GM18517 (cell line): ENCODE measurements at regions not wholly inside any gene's neighbourhood (a gene's known extent, or its start where the extent isn't known, plus 50 kb on each side); places are given as distances from the start of the nearest gene placed in this dataset.
"Not testable (repeated sequence)": the region's sequence is repeated elsewhere in the genome, so short reads cannot be mapped to it uniquely, and the experiment has no call there.

ENCODE experiments used
- ATAC-seq: cut with Tn5 transposase; IDR thresholded peaks from one replicate; pipeline ENCODE4 v1.9.1; 2021; ENCODE audit warnings: mild to moderate bottlenecking, moderate library complexity; ENCODE audit not compliant: unreplicated experiment

DNA sequence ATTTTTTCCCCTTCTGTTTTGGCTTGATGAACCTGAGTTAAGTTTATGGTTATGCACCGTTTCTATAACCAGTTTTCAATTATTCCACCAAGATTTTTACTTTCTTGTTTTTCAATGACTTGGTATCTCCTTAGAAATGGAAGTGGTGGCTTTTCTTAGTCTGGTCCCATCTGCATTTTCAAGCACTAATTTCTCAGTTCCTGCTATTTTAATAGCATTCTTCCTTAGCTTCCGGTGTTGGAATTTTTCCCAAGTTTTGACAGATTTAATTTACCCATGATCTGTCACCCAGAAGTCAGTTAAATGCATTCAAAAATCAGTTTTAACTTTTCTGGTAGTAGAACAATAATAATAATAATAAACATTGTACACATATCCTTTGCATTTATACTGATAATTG, 184.6 kb upstream of the OLFM3 start:
- ATAC-seq: no peak

DNA sequence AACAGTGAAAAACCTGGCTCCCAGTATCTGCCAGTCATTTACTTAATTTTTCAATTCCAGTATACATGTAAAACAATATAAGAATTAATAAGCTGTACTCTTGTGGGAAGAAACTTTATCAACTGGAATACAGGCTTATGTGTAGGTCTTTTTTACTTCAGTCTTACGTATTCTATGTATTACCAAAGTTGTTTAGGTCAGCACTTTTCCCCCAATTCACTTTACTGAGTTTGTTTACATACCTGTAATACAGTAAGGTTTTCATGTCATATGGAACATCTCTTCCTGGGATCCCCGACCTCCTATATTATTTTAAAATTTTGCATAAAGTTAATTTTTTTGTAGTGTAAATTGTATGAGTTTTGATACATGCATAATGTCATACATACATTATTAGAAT, 181.8 kb upstream of the OLFM3 start:
- ATAC-seq: no peak

DNA sequence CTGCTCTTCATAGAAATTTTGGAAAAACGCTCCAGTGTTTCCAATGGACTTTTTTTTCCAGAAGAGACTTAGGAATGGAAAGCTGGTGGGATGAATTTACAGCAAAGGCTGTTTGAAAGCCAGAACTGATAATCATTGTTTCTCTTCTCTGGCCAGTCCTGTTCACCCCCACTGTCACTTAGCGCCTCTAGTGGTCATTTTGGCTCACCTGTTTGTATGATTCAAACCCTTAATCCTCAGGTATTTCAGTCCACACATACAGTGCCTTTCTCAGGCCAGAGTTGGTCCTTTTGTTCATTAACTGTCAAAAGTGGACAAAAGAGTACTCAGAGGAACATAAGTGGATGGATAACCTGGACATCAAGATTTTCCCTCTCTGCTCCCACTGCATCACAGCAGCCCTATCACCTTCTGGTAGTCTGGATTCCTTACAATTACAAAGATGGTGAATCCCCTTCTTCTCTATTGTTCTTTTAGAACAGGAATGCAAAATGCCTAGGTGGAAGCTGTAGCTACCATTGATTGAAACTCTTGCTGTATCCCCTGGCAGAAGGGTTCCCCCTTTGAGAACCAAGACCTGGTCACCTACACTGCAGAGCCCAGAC, 177.6 kb upstream of the OLFM3 start:
- ATAC-seq: peak; percentile 78

DNA sequence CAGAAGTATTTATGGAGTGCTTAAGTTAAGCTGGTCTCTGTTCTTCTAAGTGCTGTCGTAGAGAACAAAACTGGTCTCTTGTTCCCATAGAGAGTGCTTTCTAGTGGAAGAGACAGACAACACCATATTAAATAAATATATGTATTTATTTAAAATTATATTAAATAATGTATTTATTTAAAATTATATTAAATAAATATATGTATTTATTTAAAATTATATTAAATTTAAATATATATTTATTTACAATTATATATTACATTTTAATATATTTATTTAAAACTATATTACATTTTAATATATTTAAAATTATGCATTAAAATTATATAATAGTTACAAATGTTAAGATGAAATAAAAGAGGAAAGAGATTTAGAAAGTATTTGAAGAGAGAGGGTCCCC, 175.5 kb upstream of the OLFM3 start:
- no peak for ATAC-seq

DNA sequence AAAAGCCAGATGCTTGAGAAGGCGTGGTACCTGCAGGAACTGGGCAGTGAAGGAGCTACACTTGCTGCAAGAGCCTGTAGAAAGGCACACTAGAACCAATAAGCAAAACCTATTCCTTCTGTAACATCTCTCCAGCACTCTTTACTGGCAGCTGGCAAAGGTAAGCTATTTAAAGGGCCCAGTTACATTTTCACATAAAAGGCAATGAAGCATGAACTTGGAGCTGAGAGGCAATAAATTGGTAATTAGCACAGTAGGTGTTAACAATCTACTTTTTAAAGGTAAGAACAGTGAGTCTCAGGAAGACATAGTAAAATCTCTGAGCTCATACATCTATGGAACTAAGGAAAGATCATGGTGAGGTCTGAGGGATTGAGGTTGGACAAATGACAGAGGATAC, 167.1 kb upstream of the OLFM3 start:
- ATAC-seq: no peak

DNA sequence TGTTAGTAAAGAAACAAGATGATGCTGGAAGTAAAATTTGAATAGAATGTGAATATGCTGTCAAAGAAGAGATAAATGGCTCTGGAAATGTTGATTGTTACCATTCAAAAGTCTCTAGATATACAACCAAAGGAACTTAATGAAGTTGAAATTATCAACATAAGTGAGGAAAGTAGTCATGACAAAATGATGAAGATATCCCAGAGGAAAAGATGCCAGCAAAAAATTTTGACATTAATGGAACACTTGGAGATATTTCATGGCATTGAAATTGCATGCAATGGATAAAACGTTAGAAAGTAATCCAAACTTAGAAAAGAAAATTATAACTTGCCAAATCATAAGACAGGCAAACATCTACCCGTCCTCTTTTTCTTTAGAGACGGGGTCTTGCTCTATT, 154.5 kb upstream of the OLFM3 start:
- no peak for ATAC-seq

DNA sequence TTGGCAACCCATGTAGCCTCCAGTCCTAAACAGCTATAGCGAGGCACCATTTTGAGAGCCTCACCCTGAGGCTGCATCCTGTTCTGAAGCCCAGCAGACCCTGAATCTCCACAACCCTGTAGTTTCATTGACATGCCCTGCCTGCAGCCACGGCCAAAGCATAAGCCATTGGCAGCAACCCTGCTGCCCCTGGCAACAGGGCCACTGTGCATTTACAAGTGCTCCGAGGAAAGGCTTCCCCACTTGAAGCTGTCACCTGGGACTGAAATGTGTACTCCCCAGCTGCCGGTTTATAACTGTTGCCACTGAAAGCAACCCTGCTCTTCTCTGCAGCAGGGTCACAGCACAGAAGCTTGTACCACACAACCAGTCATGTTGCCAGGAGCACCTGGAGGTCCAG, 124.2 kb upstream of the OLFM3 start:
- no peak for ATAC-seq

DNA sequence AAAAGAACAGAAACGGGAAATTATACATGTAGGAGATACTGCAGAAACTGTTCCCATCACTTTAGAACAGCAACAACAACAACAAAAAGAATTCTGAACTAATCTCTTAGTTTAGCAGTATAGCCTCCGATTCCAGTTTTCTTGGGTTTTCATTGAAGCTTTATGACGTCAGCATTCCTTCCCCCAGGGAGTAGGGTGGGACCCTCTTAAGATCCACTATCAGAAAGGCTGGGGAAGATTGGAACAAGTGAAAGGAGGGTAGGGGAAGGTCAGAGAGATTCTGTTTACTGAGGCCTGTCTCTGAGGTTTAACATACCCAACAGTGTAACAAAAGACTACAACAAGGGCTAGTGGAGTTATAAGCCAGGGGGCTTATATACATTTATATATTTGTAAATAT, 121.4 kb upstream of the OLFM3 start:
- no peak for ATAC-seq

DNA sequence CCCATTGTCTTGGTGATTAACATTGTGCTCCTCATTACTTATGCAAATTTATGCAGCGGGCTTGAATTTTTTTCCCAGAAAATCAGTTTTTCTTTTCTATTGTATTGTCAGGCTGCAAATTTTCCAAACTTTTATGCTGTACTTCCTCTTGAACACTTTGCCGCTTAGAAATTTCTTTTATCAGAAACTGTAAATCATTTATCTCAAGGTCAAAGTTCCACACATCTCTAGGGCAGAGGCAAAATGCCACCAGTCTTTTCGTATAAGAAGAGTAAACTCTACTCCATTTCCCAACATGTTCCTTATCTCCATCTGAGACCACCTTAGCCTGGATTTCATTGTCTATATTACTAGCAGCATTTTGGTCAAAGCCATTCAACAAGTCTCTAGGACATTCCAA, 113.9 kb upstream of the OLFM3 start:
- ATAC-seq: no peak

DNA sequence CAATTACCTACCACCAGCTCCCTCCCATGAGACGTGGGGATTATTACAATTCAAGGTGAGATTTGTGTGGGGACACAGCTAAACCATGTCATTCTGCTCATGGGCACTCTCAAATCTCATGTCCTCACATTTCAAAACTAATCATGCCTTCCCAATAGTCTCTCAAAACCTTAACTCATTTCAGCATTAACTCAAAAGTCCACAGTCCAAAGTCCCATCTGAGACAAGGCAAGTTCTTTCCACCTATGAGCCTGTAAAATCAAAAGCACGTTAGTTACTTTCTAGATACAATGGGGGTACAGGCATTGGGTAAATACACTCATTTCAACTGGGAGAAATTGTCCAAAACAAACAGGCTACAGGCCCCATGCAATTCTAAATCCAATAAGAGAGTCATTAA, 112.8 kb upstream of the OLFM3 start:
- ATAC-seq: not testable (repeated sequence)

DNA sequence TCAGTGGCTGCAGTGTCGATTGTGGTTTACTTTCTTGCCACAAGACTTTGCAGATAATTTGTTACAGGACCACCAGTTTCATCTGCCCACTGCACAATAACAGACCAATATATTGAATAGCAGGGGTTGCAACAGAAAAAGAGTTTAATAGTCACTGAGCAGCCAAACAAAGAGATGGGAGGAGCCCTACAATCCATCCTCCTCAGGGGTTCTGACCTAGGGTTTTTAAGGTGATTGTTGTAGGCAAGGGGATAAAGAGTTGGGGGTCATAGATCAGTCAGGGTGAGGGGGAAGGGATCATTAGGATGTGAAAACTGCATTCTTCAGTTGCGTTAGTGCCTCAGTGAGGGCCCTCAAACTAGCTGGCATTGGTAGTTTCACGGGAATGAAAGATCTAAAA, 110.7 kb upstream of the OLFM3 start:
- no peak for ATAC-seq

DNA sequence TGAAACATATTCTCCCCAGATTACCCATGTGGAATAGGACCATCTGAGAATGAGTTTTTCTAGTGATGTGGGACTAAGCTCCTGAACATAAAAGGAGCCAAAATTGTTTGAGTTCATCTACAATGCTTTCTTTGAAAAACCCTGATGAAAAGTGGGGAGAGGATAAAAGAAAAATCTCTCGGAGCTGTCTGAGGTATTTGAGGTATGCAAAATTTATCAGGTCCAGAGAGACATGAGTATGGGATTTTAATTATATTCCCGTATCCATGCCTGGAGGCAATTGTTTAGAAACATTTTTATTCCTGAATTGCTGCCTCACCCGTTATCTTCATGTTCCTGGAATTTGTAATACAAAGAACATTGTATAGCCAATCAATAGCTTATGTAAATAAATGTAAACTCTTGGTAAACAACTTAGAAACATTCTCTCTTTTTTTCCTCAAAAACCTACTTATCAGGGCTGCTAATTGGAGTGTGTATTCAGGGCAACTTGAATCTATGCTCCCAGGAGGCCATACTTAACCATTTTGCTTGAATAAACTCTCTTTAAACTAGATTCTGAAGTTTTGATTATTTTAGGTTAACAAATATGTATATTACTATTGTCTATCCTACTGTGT, 109.3 kb upstream of the OLFM3 start:
- ATAC-seq: no peak

DNA sequence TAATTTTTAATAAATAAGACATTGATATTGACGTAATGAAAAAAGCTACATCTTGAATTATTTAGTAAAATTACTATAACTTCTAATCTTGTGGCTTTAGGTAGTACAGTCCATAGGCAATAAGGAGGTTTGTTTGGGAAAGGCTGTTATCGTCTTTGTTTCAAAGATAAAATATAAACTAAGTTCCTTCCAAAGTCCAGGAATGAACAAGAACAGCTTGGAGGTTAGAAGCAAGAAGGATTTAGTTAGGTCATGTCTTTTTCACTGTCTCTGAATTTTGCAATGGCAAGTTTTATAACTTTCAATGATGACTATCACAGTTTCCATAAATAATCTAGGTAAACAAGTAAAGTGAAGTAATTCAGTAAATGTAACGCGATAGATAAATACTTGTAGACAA, 106.9 kb upstream of the OLFM3 start:
- no peak for ATAC-seq

DNA sequence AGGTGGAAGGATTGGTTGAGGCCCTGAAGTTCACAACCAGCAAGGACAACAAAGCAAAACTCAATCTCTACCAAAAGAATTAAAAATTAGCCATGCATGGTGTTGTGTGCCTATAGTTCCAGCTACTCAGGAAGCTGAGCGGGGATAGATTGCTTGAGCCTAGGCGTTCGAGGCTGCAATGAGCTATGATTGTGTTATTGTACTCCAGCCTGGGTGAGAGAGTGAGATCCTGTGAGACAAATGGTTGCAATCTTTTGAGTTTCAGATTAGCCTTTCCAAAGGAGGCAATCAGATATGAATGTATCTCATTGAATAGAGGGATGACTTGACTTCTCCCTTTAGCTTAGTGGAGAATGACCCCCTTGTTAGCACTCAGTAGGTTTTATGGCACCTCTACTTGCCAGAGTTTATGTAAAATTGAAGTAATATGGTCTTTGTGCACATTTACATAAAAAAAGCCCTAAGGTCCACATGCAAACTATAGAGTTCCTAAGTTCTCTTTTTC, 105.6 kb upstream of the OLFM3 start:
- ATAC-seq: no peak

DNA sequence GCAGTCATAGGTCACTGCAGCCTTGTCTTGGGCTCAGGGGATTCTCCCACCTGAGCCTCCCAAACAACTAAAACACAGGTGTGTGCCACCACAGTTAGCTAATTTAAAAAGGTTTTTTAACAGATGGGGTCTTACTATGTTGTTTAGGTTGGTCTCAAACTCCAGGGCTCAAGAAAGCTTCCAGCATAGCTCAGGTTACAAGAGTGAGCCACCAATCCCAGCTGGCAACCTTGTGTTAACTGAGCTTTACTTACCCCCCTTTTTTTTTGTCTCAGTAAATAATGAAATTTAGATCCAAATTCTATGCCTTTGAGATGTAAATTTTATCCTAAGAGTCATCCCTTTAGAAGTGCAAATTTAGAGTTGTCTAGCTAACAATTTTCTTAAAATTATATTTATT, 103.9 kb upstream of the OLFM3 start:
- ATAC-seq: no peak

DNA sequence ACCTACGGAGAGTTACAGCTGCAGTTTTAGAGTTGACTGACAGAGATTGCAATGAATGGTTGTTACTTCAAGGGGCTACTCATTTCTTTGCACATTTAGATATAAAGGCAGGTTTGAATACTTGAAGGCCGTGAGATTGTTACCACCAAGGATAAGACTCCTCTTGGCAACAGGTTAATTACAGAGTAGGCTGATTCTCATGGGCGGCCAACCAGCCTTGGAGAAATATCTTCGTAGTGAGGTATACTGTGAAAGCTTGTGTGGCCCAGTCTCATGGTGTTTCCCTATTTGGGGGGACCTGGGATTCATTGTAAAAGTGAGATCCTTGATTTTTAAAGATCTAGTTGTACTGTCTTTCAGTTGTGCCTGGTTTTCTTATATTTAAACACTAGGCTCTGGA, 103.2 kb upstream of the OLFM3 start:
- no peak for ATAC-seq

DNA sequence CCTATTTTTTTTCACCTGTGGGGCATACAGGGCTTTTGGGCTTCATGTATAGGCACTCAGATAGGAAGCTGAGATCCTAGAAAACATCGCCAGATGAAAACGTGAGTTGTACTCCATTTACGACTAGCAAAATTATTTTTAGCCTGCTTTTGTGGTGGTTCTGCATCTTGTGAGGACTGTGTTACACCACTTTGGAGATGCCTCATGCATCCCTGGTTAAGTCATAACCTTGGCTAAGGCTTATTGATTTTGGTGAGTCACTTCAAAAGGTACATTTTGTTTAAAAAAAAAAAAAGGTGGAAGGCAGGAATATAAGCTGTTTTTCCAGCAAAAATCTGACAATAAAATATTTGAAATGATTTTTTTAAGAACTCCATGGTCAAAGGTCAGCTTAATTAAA, 101.8 kb upstream of the OLFM3 start:
- ATAC-seq: no peak

DNA sequence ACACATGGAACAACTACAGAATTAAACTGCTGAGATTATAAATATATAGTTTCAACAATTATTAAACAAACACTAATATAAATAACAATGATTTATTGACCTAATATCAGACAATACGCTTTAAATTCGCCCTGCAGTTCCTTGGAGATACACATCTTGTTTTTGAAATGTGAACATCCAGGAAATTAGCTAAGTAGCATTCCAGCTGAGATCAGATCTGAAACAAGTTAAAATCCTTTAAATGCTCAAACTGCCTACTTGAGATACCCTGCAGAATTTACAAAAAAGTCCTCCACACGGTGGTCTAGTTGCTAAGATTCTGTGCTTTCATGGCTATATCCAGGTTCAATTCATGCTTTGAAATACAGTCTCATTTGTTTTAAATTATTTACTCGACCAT, 101.4 kb upstream of the OLFM3 start:
- ATAC-seq: no peak

DNA sequence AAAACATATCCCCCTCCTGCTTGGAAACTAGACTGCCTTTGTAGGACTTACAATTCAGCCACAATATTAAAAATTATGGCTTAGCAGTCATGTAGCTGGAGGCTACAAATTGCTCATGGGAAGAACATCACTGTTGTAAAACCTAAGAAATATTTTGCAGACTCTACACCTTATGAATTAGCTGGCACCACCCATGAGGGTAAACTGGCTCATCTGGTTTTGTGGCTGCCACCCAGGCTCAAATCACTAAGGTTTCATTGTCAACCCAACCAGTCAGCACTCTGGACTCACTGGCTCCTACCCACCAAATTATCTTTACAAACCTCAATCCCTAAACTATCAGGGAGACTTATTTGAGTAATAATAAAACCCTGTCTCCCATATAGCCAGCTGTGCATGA, 100.7 kb upstream of the OLFM3 start:
- no peak for ATAC-seq

DNA sequence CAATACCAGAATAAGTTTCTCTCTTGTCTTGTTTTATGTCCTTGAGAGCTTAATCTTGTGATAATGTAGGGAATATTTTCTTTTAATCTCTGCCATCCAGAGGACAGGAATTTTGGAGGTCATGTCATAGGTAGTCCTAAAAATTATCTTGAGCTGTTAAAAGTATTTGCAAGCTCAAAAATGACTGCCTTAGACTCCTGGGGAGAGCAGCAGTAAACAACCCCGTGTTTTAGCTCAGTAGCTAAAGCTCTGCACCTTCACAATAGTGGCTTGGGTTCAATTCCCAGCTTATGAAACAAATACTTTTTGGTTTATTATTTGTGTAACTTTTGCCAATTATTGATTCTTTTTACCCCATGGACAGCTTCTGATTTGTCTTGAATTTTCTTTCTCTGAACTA, 99.4 kb upstream of the OLFM3 start:
- no peak for ATAC-seq

DNA sequence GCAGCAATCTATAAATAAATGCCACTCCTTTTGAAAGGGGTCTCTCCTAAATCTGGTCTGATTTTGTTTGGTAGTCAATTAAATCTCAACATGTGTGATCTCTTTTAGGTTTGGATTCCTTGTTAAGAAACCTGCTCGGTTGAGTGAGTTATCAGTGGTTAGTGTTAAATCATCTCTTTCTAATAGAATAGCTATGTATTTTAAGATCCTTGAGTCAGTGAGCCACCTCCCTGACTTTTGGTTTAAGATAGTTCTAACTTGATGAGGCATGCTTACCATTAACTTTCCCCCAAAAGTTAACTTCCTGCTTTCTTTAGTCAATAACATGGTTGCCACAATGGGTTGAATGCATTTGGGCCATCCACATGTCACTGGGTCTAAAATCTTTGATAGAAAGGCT, 93.1 kb upstream of the OLFM3 start:
- no peak for ATAC-seq

DNA sequence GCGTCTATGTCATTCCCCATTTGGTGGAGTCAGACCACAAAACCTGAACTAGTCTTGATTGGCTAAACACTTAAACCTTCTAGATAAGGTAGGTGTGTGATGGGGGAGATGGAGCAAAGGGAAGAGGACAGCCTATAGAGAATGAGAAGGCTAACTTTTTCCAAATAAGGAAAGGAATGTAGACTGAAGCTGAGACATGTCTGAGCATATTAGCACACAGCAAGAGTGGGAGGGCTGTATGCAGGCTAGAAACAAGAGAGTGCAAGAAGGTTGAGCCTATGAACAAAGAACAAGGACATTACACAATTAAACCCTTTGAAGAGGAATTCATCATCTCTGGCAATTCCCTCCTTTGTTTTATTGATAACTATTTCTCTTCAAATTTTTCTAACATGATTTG, 89.2 kb upstream of the OLFM3 start:
- no peak for ATAC-seq
